GM12878 (cell line): ENCODE measurements at regions not wholly inside any gene's neighbourhood (a gene's known extent, or its start where the extent isn't known, plus 50 kb on each side); places are given as distances from the start of the nearest gene placed in this dataset.

Experiments used
- ATAC-seq: fragments of 200-7000 bp; cut with Tn5 transposase; 3 replicates; pipeline ENCODE4 v1.9.1; 2020; ENCODE audit warnings: mild to moderate bottlenecking, moderate library complexity
- BruUV-seq: library from RNA; stranded (reverse); fragments of 400-500 nt; replicated peaks from 2 replicates; lab custom pipeline; 2021; lab: Mats Ljungman, UMichigan
- CTCF ChIA-PET: fragments of 300-600 bp; sonication (Branson Sonifier 250); formaldehyde crosslinking; extraction: SDS; loops from one replicate; lab custom pipeline; 2021; ENCODE audit warnings: inconsistent platforms; lab: Yijun Ruan, JAX
- POLR2A ChIA-PET: fragments of 350-600 bp; formaldehyde crosslinking; extraction: SDS; loops from one replicate; lab custom pipeline; 2021; ENCODE audit warnings: inconsistent platforms; lab: Charles Lee
- RAD21 ChIA-PET: fragments of 300-600 bp; sonication (Branson Sonifier 250); formaldehyde crosslinking; loops from one replicate; lab custom pipeline; 2023; ENCODE audit warnings: antibody characterized with exemption; ENCODE audit not compliant: unreplicated experiment; lab: Charles Lee
- SMC1A ChIA-PET: fragments of 300-600 bp; sonication (Branson Sonifier 250); formaldehyde crosslinking; loops from one replicate; lab custom pipeline; 2023; ENCODE audit not compliant: unreplicated experiment, uncharacterized antibody; lab: Charles Lee
- DNase-seq: peaks from one replicate; pipeline ENCODE4 v3.0.0-alpha.2; 2011; ENCODE audit warnings: low read depth, low spot score
- FAIRE-seq: peaks from 3 replicates; lab custom pipeline; 2011; peaks lifted over from hg19 to GRCh38; lab: Jason Lieb, UNC
- H2AFZ ChIP-seq: 2 replicates; pipeline ENCODE4 v1.6.0; 2011; ENCODE audit warnings: low read depth, low read length, control low read depth; ENCODE audit not compliant: control insufficient read depth
- H3K27ac ChIP-seq: 2 replicates; pipeline ENCODE4 v1.5.1; 2011; ENCODE audit warnings: control low read depth; ENCODE audit not compliant: control insufficient read depth, insufficient read depth
- H3K27me3 ChIP-seq, 2 experiments: replicated peaks in 1 of 2; 2 replicates each; pipeline versions ENCODE4 v1.6.0 to v1.6.1; 2011; ENCODE audit warnings: low read length in 1 of 2; ENCODE audit not compliant: control insufficient read depth in 2 of 2, insufficient read depth in 2 of 2
- H3K36me3 ChIP-seq, 2 experiments: 2 replicates each; pipeline ENCODE4 v1.5.1; 2011; ENCODE audit warnings: low read length in 1 of 2; ENCODE audit not compliant: control insufficient read depth in 2 of 2, insufficient read depth in 2 of 2
- H3K4me1 ChIP-seq: 2 replicates; pipeline ENCODE4 v1.6.1; 2011; ENCODE audit warnings: mild to moderate bottlenecking, low read length, moderate library complexity, mixed read lengths; ENCODE audit not compliant: control insufficient read depth, insufficient read depth
- H3K4me2 ChIP-seq: 2 replicates; pipeline ENCODE4 v1.6.0; 2011; ENCODE audit warnings: control low read depth; ENCODE audit not compliant: control insufficient read depth, insufficient read depth
- H3K4me3 ChIP-seq: fragments of 200-600 bp; sonication (generic); 2 replicates; pipeline ENCODE4 v1.5.1; 2016
- H3K79me2 ChIP-seq: 2 replicates; pipeline ENCODE4 v1.6.0; 2011; ENCODE audit warnings: low read length; ENCODE audit not compliant: control insufficient read depth, insufficient read depth
- H3K9ac ChIP-seq: 2 replicates; pipeline ENCODE4 v1.8.0; 2011; ENCODE audit warnings: low read length, control low read depth, mixed read lengths; ENCODE audit not compliant: control insufficient read depth, insufficient read depth
- H3K9me3 ChIP-seq: replicated peaks from 3 replicates; pipeline ENCODE4 v1.5.1; 2011; ENCODE audit warnings: mild to moderate bottlenecking, low read length; ENCODE audit not compliant: control insufficient read depth, insufficient read depth
- H4K20me1 ChIP-seq: 2 replicates; pipeline ENCODE4 v1.6.0; 2011; ENCODE audit not compliant: control insufficient read depth, insufficient read depth
- BCL3 ChIP-seq: IDR thresholded peaks from 2 replicates; pipeline ENCODE4 v1.6.1; 2011; ENCODE audit warnings: borderline replicate concordance, low read depth, mild to moderate bottlenecking, moderate library complexity, low read length; ENCODE audit not compliant: insufficient read depth, poor library complexity, severe bottlenecking
- GABPA ChIP-seq: IDR thresholded peaks from 2 replicates; pipeline ENCODE4 v1.6.1; 2014; ENCODE audit warnings: antibody characterized with exemption, low read depth, mild to moderate bottlenecking, inconsistent platforms
- MTA3 ChIP-seq: IDR thresholded peaks from 2 replicates; pipeline ENCODE4 v1.6.1; 2012; ENCODE audit warnings: low read length, inconsistent platforms, borderline replicate concordance
- NFYB ChIP-seq: IDR thresholded peaks from 2 replicates; pipeline ENCODE4 v1.6.1; 2011; ENCODE audit warnings: low read depth, mild to moderate bottlenecking, low read length, improper control_type of control experiment, moderate library complexity; ENCODE audit not compliant: insufficient read depth
- RELB ChIP-seq: fragments of 450-650 bp; IDR thresholded peaks from 2 replicates; pipeline ENCODE4 v1.6.1; 2017; ENCODE audit warnings: low read depth, mild to moderate bottlenecking, moderate library complexity
- SRF ChIP-seq, 2 experiments: IDR thresholded peaks; 2 replicates each; pipeline ENCODE4 v1.6.1; 2011; ENCODE audit warnings: low read depth in 2 of 2, low read length in 2 of 2, mild to moderate bottlenecking in 1 of 2, moderate library complexity in 1 of 2
- TCF12 ChIP-seq: IDR thresholded peaks from 2 replicates; pipeline ENCODE4 v1.6.1; 2011; ENCODE audit warnings: low read depth, mild to moderate bottlenecking, low read length
- USF2 ChIP-seq: IDR thresholded peaks from 2 replicates; pipeline ENCODE4 v1.6.1; 2011; ENCODE audit warnings: low read depth, low read length, improper control_type of control experiment, borderline replicate concordance
- WRNIP1 ChIP-seq: IDR thresholded peaks from 2 replicates; pipeline ENCODE4 v1.6.1; 2011; ENCODE audit warnings: low read depth, low read length, improper control_type of control experiment, borderline replicate concordance
- YY1 ChIP-seq: IDR thresholded peaks from 2 replicates; pipeline ENCODE4 v1.6.1; 2011; ENCODE audit warnings: low read depth, mild to moderate bottlenecking, low read length
- WGBS: methylation state at CpG from one replicate; pipeline ENCODE4 v1.1.6; 2016; ENCODE audit warnings: low lambda C conversion rate; ENCODE audit not compliant: insufficient replicate concordance, insufficient coverage; ENCODE audit errors: missing lambda C conversion rate; 5-methylcytosine and 5-hydroxymethylcytosine counted together
- in situ Hi-C: fragments of 300-500 bp; cut with MboI; formaldehyde crosslinking; loops from 9 replicates; pipeline ENCODE4 v1.14.3; 2018; ENCODE audit warnings: mixed read lengths
- intact Hi-C: fragments of 100-400 bp; cut with micrococcal nuclease; formaldehyde crosslinking; loops from one replicate; pipeline ENCODE4 v1.14.2; 2022; ENCODE audit not compliant: unreplicated experiment

GRCh38 chr6:40923880-40924279 lies 115.1 kb downstream of the UNC5CL start:
- RAD21 ChIA-PET: no interaction called here
- Histone ChIP-seq H3K9ac (no peak overlapping the region), H3K79me2 (no peaks in the 10 kb centered on the region), H3K36me3 (no peaks in the 10 kb centered on the region), H2AFZ (no peak overlapping the region), H3K4me2 (no peak overlapping the region), H3K27me3 (peaks cover 0 to 2% of the 10 kb centered on the region in 2 experiments; a peak in 3 of 4 replicates), H3K4me3 (no peak overlapping the region), H3K9me3 (no peaks in the 10 kb centered on the region), H3K4me1 (no peaks in the 10 kb centered on the region), H3K27ac (no peak overlapping the region), H4K20me1 (no peaks in the 10 kb centered on the region)
- WGBS: 63% methylated on average over 2 of the region's 2 CpGs
- ATAC-seq (no peak), DNase-seq (no peak), FAIRE-seq (no peak)
- SMC1A ChIA-PET: interaction anchor here (1.0 kb wide), 1 partner anchor 10 kb away, joined by 3 read pairs; no protein-coding TSS in a partner anchor
- no peak for TF ChIP-seq TCF12
- no peak for TF ChIP-seq MTA3
- TF ChIP-seq RELB: no peak
- TF ChIP-seq YY1: no peak
- CTCF ChIA-PET: no interaction called here
- POLR2A ChIA-PET: no interaction called here
- in situ Hi-C loops (no loop called here), intact Hi-C loops (no loop called here)
- BruUV-seq: no TSS peak

- ATAC-seq (no peak), FAIRE-seq (no peak), DNase-seq (no peak)
- Histone ChIP-seq H2AFZ (no peak overlapping the region), H4K20me1 (no peaks in the 10 kb centered on the region), H3K27ac (no peak overlapping the region), H3K36me3 (no peaks in the 10 kb centered on the region), H3K79me2 (no peaks in the 10 kb centered on the region), H3K9me3 (no peaks in the 10 kb centered on the region), H3K4me1 (no peaks in the 10 kb centered on the region), H3K4me3 (no peak overlapping the region), H3K9ac (no peak overlapping the region), H3K27me3 (no peaks in the 10 kb centered on the region; a peak in 2 of 4 replicates), H3K4me2 (no peak overlapping the region)
- SMC1A ChIA-PET: interaction anchor here (2.1 kb wide), 1 partner anchor 12 kb away, joined by 5 read pairs; no protein-coding TSS in a partner anchor
- intact Hi-C loops: no loop called here
- in situ Hi-C loops: no loop called here
- CTCF ChIA-PET: no interaction called here
- POLR2A ChIA-PET: no interaction called here
- TF ChIP-seq BCL3: no peak
- TF ChIP-seq GABPA: no peak
- TF ChIP-seq SRF (IDR thresholded peaks at IDR 0.05; ENCODE audit: low read depth in 2 of 2, low read length in 2 of 2): no peak
- no peak for TF ChIP-seq USF2
- TF ChIP-seq NFYB: no peak
- no peak for TF ChIP-seq WRNIP1
- BruUV-seq: no TSS peak
- RAD21 ChIA-PET: no interaction called here
- WGBS: 36% methylated on average over 4 of the region's 4 CpGs
Observed at GRCh38 chr6:40923326-40923725, 115.7 kb downstream of the UNC5CL start.
